ENCODE measurements at regions not wholly inside any gene's neighbourhood (a gene's known extent, or its start where the extent isn't known, plus 50 kb on each side); places are given as distances from the start of the nearest gene placed in this dataset.

DNA sequence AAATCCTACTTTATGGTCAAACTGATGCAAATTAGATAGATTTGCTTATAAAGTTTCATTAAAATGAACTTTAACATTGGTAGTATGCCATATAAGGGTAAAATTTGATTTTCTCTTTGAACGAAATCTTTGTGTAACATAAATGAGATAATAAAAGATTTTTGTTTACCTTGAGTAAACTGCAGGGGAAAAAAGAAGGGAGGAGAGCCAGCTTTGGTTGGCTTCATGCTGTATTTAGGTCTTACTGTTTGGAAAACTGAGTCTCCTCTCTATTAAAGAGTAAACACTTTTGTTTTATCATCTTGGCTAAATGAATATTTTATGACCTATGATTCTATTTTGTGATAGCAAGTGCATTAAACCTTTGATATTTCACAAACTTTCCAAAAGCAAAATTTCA is 267.6 kb downstream of the IPO8 start:
- Histone ChIP-seq H3K4me1 (ENCODE audit: control insufficient read depth, extremely low read depth, insufficient read depth, low read length) (no peaks in the 10 kb centered on the region), H3K27ac (ENCODE audit: control insufficient read depth, insufficient read depth, low read length) (no peak overlapping the region), H4K20me1 (ENCODE audit: control insufficient read depth, extremely low read depth, insufficient read depth, low read length) (no peaks in the 10 kb centered on the region), H3K9me3 (ENCODE audit: control insufficient read depth, low read depth, low read length) (no peaks in the 10 kb centered on the region), H3K27me3 (ENCODE audit: control insufficient read depth, extremely low read depth, insufficient read depth, low read length) (no peaks in the 10 kb centered on the region), H3K79me2 (ENCODE audit: control insufficient read depth, insufficient read depth, low read length) (no peaks in the 10 kb centered on the region), H3K4me2 (ENCODE audit: control insufficient read depth, extremely low read depth, insufficient read depth, low read depth, low read length) (no peak overlapping the region), H2AFZ (ENCODE audit: control insufficient read depth, low read length) (no peak overlapping the region), H3K36me3 (ENCODE audit: control insufficient read depth in 2 of 2, extremely low read depth in 1 of 2, insufficient read depth in 2 of 2, low read length in 2 of 2) (no peaks in the 10 kb centered on the region), H3K9me1 (ENCODE audit: control insufficient read depth, extremely low read depth, insufficient read depth, low read length) (no peaks in the 10 kb centered on the region), H3K9ac (ENCODE audit: control insufficient read depth, extremely low read depth, insufficient read depth, low read length) (no peak overlapping the region), H3K4me3 (ENCODE audit: control insufficient read depth in 2 of 3, extremely low read depth in 1 of 3, insufficient read depth in 2 of 3, low read depth in 1 of 3, low read length in 3 of 3) (no peak overlapping the region)
- DNase-seq (ENCODE audit: low read depth, low spot score) (no peak), FAIRE-seq (no peak)
- TF ChIP-seq EZH2 (IDR thresholded peaks at IDR 0.05; ENCODE audit: low read length) = no peak
- TF ChIP-seq, protein P1, sequence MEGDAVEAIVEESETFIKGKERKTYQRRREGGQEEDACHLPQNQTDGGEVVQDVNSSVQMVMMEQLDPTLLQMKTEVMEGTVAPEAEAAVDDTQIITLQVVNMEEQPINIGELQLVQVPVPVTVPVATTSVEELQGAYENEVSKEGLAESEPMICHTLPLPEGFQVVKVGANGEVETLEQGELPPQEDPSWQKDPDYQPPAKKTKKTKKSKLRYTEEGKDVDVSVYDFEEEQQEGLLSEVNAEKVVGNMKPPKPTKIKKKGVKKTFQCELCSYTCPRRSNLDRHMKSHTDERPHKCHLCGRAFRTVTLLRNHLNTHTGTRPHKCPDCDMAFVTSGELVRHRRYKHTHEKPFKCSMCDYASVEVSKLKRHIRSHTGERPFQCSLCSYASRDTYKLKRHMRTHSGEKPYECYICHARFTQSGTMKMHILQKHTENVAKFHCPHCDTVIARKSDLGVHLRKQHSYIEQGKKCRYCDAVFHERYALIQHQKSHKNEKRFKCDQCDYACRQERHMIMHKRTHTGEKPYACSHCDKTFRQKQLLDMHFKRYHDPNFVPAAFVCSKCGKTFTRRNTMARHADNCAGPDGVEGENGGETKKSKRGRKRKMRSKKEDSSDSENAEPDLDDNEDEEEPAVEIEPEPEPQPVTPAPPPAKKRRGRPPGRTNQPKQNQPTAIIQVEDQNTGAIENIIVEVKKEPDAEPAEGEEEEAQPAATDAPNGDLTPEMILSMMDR (optimal IDR thresholded peaks at IDR 0.05 in 1 of 3, IDR thresholded peaks at IDR 0.05 in 1 of 3, conservative IDR thresholded peaks at IDR 0.05 in 1 of 3; ENCODE audit: extremely low read depth in 1 of 3, insufficient read depth in 2 of 3, low read length in 3 of 3) = no peak
- dilution Hi-C loops (cut with MboI; ENCODE audit: extremely low pct_ligation_motif_present, low sequenced_read_pairs) = no loop called here

DNA sequence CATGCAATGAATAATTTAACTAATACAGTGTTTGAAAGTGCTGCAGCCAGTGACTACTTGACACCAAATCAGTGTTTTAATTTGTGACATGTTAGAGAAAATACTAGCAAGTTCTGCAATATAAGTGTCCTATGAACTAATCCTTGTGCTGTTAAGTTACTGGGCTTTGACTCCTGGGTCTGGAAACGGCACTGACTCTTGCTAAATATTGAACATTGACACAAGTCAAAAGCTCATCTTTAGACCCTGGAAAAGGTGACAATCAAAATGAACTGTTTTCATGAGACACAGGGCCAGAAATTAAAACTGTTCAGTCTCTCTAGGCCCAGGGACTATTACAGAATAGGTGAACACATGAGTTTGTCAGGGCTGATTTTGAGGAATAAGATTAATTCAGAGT is 268.1 kb downstream of the IPO8 start:
- Histone ChIP-seq H3K27ac (ENCODE audit: control insufficient read depth, insufficient read depth, low read length) (no peak overlapping the region), H3K9me1 (ENCODE audit: control insufficient read depth, extremely low read depth, insufficient read depth, low read length) (no peaks in the 10 kb centered on the region), H4K20me1 (ENCODE audit: control insufficient read depth, extremely low read depth, insufficient read depth, low read length) (no peaks in the 10 kb centered on the region), H3K79me2 (ENCODE audit: control insufficient read depth, insufficient read depth, low read length) (no peaks in the 10 kb centered on the region), H3K4me2 (ENCODE audit: control insufficient read depth, extremely low read depth, insufficient read depth, low read depth, low read length) (no peak overlapping the region), H3K9me3 (ENCODE audit: control insufficient read depth, low read depth, low read length) (no peaks in the 10 kb centered on the region), H3K36me3 (ENCODE audit: control insufficient read depth in 2 of 2, extremely low read depth in 1 of 2, insufficient read depth in 2 of 2, low read length in 2 of 2) (no peaks in the 10 kb centered on the region), H3K4me1 (ENCODE audit: control insufficient read depth, extremely low read depth, insufficient read depth, low read length) (no peaks in the 10 kb centered on the region), H3K4me3 (ENCODE audit: control insufficient read depth in 2 of 3, extremely low read depth in 1 of 3, insufficient read depth in 2 of 3, low read depth in 1 of 3, low read length in 3 of 3) (no peak overlapping the region), H3K9ac (ENCODE audit: control insufficient read depth, extremely low read depth, insufficient read depth, low read length) (no peak overlapping the region), H3K27me3 (ENCODE audit: control insufficient read depth, extremely low read depth, insufficient read depth, low read length) (no peaks in the 10 kb centered on the region), H2AFZ (ENCODE audit: control insufficient read depth, low read length) (no peak overlapping the region)
- no peak for FAIRE-seq
- no peak for DNase-seq (ENCODE audit: low read depth, low spot score)
- dilution Hi-C loops (cut with MboI; ENCODE audit: extremely low pct_ligation_motif_present, low sequenced_read_pairs) = no loop called here
- TF ChIP-seq, protein P1 (optimal IDR thresholded peaks at IDR 0.05 in 1 of 3, IDR thresholded peaks at IDR 0.05 in 1 of 3, conservative IDR thresholded peaks at IDR 0.05 in 1 of 3; ENCODE audit: extremely low read depth in 1 of 3, insufficient read depth in 2 of 3, low read length in 3 of 3) = no peak
- no peak for TF ChIP-seq EZH2 (IDR thresholded peaks at IDR 0.05; ENCODE audit: low read length)

All from keratinocyte (primary cell).